Bronchial epithelial cell (primary cell): ENCODE measurements at regions not wholly inside any gene's neighbourhood (a gene's known extent, or its start where the extent isn't known, plus 50 kb on each side); places are given as distances from the start of the nearest gene placed in this dataset.

Experiments used
- DNase-seq: peaks from one replicate; pipeline ENCODE4 v3.0.0-alpha.2; 2010; ENCODE audit warnings: low read depth
- FAIRE-seq: peaks from 2 replicates; lab custom pipeline; 2011; peaks lifted over from hg19 to GRCh38; lab: Jason Lieb, UNC
- H3K27me3 ChIP-seq: 2 replicates; pipeline ENCODE4 v1.5.1; 2011; ENCODE audit warnings: low read length; ENCODE audit not compliant: control insufficient read depth, insufficient read depth
- H3K36me3 ChIP-seq: 2 replicates; pipeline ENCODE4 v1.5.1; 2011; ENCODE audit warnings: low read length; ENCODE audit not compliant: control insufficient read depth, insufficient read depth
- H3K4me3 ChIP-seq: 2 replicates; pipeline ENCODE4 v1.5.1; 2011; ENCODE audit warnings: mild to moderate bottlenecking, low read depth, low read length, control low read depth
- TF ChIP-seq, protein P1 (sequence below): IDR thresholded peaks from 2 replicates; pipeline ENCODE4 v1.5.1; 2011; ENCODE audit warnings: mild to moderate bottlenecking, moderate library complexity, low read length, control low read depth, inconsistent platforms; ENCODE audit not compliant: insufficient read depth, severe bottlenecking

DNA sequence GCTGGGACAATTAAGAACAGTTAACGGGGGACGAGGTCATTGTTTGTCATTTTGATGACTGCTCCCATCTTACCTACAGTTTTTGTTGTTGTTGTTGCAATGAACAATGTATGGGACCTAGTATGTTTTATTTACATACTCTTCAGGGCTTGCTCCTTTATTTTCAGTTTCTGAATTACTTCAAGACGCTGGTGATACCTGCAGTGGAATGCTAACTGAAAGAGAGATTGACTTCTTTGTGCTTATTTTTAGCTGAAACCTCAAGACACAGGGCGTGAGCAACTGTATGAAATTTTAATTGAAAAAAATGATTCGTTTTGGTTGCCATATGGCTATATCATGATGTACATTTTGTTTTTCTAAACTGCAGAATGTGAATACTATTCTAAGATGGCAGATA, 297.9 kb downstream of the EDEM1 start:
- TF ChIP-seq, protein P1, sequence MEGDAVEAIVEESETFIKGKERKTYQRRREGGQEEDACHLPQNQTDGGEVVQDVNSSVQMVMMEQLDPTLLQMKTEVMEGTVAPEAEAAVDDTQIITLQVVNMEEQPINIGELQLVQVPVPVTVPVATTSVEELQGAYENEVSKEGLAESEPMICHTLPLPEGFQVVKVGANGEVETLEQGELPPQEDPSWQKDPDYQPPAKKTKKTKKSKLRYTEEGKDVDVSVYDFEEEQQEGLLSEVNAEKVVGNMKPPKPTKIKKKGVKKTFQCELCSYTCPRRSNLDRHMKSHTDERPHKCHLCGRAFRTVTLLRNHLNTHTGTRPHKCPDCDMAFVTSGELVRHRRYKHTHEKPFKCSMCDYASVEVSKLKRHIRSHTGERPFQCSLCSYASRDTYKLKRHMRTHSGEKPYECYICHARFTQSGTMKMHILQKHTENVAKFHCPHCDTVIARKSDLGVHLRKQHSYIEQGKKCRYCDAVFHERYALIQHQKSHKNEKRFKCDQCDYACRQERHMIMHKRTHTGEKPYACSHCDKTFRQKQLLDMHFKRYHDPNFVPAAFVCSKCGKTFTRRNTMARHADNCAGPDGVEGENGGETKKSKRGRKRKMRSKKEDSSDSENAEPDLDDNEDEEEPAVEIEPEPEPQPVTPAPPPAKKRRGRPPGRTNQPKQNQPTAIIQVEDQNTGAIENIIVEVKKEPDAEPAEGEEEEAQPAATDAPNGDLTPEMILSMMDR = no peak
- Histone ChIP-seq H3K4me3 (no peak overlapping the region), H3K27me3 (no peaks in the 10 kb centered on the region), H3K36me3 (no peaks in the 10 kb centered on the region)
- no peak for DNase-seq
- no peak for FAIRE-seq

DNA sequence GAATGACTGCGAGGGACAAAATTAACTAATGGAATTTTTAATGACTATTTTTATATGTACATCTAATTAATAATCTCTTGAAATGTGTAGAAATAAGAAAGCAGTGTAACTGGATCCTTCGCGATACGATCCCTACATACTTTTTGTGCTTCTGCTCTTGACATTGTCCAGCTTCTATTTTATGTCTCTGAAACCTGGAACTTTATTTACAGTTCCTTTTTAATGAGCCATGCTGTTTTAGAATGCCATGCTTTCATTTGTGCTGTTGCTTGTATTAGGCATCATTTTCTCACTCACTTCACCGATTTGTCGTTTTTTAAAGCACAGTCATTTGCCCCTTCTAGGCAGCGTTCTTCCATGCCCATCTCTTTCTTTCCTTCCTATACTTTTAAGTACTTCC, 301.3 kb downstream of the EDEM1 start:
- DNase-seq = no peak
- TF ChIP-seq, protein P1 = no peak
- FAIRE-seq = no peak
- H3K4me3 ChIP-seq = no peak overlapping the region
- H3K36me3 ChIP-seq = no peaks in the 10 kb centered on the region
- H3K27me3 ChIP-seq = no peaks in the 10 kb centered on the region

DNA sequence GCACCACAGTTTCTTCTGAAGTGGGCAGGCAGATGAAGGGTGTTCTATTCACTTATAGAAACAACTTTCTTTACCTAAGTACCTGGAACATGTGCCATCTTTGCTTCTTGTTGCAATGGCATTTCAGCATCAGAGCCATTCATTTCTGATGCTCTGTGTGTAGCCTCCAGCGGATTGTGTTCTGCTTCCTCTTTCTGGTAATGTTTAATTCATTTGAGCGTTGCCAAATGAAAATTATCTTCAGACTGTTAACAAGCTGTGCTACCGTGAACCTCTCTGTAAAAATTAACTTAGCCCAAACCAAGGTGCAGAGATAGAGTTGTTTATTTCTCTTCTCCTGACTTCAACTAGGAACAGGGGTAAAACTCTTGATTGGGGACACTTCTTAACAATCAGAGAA, 302.0 kb downstream of the EDEM1 start:
- Histone ChIP-seq H3K27me3 (no peaks in the 10 kb centered on the region), H3K36me3 (no peaks in the 10 kb centered on the region), H3K4me3 (no peak overlapping the region)
- TF ChIP-seq, protein P1 = no peak
- FAIRE-seq (no peak), DNase-seq (no peak)

DNA sequence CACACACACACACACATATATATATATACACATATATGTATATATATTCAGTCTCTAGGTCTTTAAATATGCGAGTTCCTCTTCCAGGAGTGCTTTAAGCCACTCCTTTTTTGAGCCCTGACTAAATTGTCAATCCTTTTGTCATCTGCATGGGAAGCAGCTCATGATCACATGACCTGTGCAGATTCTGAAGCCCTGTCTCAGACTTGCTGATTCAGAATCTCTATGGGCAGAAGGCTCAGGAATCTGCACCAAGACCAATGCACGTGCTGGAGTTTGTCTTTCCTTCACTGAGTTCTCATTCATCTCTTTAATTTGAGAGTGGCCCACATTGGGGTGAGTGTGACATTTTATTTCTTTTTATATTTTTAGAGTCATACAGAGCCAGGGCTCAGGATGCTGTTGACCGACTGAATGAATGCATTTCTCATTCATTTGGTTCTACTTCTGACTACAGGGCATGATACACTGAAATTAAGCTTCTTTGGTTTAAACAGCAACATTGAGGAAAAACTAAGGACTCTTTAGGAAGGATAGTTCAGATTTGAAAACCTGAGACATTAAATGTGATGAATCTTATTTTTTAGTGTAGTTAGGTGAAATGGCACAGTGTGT, 307.5 kb downstream of the EDEM1 start:
- DNase-seq = peak; percentile 4
- FAIRE-seq = no peak

DNA sequence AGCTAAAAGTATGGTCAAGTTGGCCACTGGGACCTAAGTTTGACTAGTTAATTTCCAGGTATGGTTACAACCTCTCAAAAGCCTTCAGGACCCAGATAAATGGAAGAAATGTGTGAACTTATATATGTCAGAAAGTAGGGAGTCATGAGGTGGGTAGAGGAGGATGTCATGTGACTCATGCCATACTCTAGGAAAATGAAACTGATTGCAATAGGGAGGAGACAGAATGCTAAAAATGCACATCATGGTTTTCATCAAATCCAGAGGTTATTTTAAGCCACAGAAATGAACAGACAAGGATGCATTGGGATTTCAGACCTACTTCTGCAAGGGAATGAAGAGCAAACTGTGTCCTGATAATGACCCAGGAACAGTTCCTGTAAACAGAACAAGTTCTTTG, 310.0 kb downstream of the EDEM1 start:
- DNase-seq (no peak), FAIRE-seq (no peak)
- H3K36me3 ChIP-seq = no peaks in the 10 kb centered on the region
- H3K4me3 ChIP-seq = no peak overlapping the region
- TF ChIP-seq, protein P1 = no peak
- no peaks in the 10 kb centered on the region for H3K27me3 ChIP-seq

More for the DNA sequence above, 307.5 kb downstream of the EDEM1 start:
- no peak overlapping the region for H3K4me3 ChIP-seq
- no peaks in the 10 kb centered on the region for H3K36me3 ChIP-seq
- no peaks in the 10 kb centered on the region for H3K27me3 ChIP-seq
- TF ChIP-seq, protein P1 = no peak

DNA sequence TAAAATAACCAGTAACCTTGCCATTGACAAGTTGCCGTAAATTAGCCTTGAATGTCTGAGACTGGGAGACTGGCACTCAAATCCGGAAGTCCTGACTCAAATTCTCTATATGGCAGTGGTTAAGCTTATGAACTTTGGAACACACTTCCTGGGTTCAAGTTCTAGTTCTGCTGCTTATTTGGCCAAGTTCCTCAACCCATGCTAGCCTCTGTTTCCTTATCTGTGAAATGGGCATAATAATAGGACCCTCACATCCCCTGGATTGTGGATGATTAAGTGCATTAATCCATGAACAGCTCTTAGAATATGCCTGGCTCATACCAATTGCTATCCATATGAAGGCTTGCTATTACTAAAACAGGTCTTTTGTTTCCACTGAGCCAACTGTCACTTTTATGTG, 311.5 kb downstream of the EDEM1 start:
- DNase-seq = no peak
- TF ChIP-seq, protein P1 = no peak
- no peaks in the 10 kb centered on the region for H3K27me3 ChIP-seq
- H3K36me3 ChIP-seq = no peaks in the 10 kb centered on the region
- no peak for FAIRE-seq
- H3K4me3 ChIP-seq = no peak overlapping the region
